ENCODE measurements at regions not wholly inside any gene's neighbourhood (a gene's known extent, or its start where the extent isn't known, plus 50 kb on each side); places are given as distances from the start of the nearest gene placed in this dataset.

DNA sequence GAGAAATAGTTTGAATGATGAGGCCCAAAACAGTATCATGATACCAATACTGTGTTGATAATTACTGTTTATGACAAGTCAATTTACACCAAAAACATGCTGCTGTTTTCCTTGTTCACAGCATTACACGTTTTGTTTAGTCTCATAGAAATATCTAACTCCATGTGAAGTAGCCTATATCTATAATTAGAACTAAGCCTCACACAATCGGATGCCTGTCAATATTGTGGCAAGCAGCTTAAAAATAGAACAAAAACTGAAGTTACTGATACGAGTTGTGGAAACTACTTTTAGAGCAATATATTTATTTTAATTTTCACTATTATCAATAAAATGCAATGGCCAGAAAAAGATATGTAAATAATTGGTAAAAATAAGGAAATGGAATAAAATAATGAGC is 470.8 kb downstream of the ZEB2 start:
- TF ChIP-seq SNAI2 (CRISPR knock-in tag; IDR thresholded peaks at IDR 0.05) (no peak), BACH2 (CRISPR knock-in tag; IDR thresholded peaks at IDR 0.05; ENCODE audit: borderline replicate concordance) (no peak), ZFP30 (CRISPR knock-in tag; IDR thresholded peaks at IDR 0.05) (no peak), TCF4 (CRISPR knock-in tag; IDR thresholded peaks at IDR 0.05; ENCODE audit: borderline replicate concordance) (no peak), ARNTL (CRISPR knock-in tag; IDR thresholded peaks at IDR 0.05; ENCODE audit: borderline replicate concordance, low read depth) (no peak), ZFP3 (CRISPR knock-in tag; IDR thresholded peaks at IDR 0.05) (no peak), GLIS3 (CRISPR knock-in tag; IDR thresholded peaks at IDR 0.05) (no peak)
- TF ChIP-seq, protein P1, sequence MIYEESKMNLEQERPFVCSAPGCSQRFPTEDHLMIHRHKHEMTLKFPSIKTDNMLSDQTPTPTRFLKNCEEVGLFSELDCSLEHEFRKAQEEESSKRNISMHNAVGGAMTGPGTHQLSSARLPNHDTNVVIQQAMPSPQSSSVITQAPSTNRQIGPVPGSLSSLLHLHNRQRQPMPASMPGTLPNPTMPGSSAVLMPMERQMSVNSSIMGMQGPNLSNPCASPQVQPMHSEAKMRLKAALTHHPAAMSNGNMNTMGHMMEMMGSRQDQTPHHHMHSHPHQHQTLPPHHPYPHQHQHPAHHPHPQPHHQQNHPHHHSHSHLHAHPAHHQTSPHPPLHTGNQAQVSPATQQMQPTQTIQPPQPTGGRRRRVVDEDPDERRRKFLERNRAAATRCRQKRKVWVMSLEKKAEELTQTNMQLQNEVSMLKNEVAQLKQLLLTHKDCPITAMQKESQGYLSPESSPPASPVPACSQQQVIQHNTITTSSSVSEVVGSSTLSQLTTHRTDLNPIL (CRISPR knock-in tag; IDR thresholded peaks at IDR 0.05; ENCODE audit: low read depth), result no peak
- TF ChIP-seq, protein P2, sequence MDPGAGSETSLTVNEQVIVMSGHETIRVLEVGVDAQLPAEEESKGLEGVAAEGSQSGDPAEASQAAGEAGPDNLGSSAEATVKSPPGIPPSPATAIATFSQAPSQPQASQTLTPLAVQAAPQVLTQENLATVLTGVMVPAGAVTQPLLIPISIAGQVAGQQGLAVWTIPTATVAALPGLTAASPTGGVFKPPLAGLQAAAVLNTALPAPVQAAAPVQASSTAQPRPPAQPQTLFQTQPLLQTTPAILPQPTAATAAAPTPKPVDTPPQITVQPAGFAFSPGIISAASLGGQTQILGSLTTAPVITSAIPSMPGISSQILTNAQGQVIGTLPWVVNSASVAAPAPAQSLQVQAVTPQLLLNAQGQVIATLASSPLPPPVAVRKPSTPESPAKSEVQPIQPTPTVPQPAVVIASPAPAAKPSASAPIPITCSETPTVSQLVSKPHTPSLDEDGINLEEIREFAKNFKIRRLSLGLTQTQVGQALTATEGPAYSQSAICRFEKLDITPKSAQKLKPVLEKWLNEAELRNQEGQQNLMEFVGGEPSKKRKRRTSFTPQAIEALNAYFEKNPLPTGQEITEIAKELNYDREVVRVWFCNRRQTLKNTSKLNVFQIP (CRISPR knock-in tag; IDR thresholded peaks at IDR 0.05; ENCODE audit: borderline replicate concordance, low read depth), result no peak
